K562 (cell line): ENCODE measurements at regions not wholly inside any gene's neighbourhood (a gene's known extent, or its start where the extent isn't known, plus 50 kb on each side); places are given as distances from the start of the nearest gene placed in this dataset.
A peak's percentile ranks its signal among the peaks of the same experiment; 100 is the strongest.

Source experiments
- AFF1 ChIP-seq, 2 experiments: fragments of 450-650 bp; IDR thresholded peaks; 2 replicates each; pipeline ENCODE4 v1.6.1; 2018; ENCODE audit warnings: mild to moderate bottlenecking in 2 of 2, low read depth in 1 of 2; ENCODE audit not compliant: partially characterized antibody in 2 of 2
- DIDO1 ChIP-seq: fragments of 450-650 bp; IDR thresholded peaks from 2 replicates; pipeline ENCODE4 v1.6.1; 2016; ENCODE audit warnings: low read depth, missing biosample characterization, missing genetic modification characterization
- MTA3 ChIP-seq: fragments of 450-650 bp; formaldehyde crosslinking; IDR thresholded peaks from 2 replicates; pipeline ENCODE4 v1.6.1; 2017; ENCODE audit warnings: mild to moderate bottlenecking, borderline replicate concordance
- NFE2 ChIP-seq: IDR thresholded peaks from 2 replicates; pipeline ENCODE4 v1.6.1; 2014; ENCODE audit warnings: antibody characterized with exemption, low read depth
- PKNOX1 ChIP-seq: fragments of 450-650 bp; IDR thresholded peaks from 2 replicates; pipeline ENCODE4 v1.6.1; 2016
- PRPF4 ChIP-seq: fragments of 200-400 bp; formaldehyde crosslinking; IDR thresholded peaks from one replicate; pipeline ENCODE4 v1.6.1; 2017; ENCODE audit warnings: low read length, low read depth, mild to moderate bottlenecking; ENCODE audit not compliant: insufficient read depth, poor library complexity, severe bottlenecking
- RFX5 ChIP-seq: IDR thresholded peaks from 2 replicates; pipeline ENCODE4 v1.6.1; 2011; ENCODE audit warnings: low read depth, mild to moderate bottlenecking, improper control_type of control experiment, low read length
- SAP30 ChIP-seq: fragments of 200-600 bp; sonication (generic); IDR thresholded peaks from 2 replicates; pipeline ENCODE4 v1.6.1; 2012; ENCODE audit warnings: borderline replicate concordance, low read depth, mild to moderate bottlenecking, moderate library complexity, low read length, control low read depth, inconsistent platforms; ENCODE audit not compliant: insufficient read depth, poor library complexity, severe bottlenecking
- SMARCA5 ChIP-seq: fragments of 450-650 bp; IDR thresholded peaks from 2 replicates; pipeline ENCODE4 v1.6.1; 2016
- TAF9B ChIP-seq: fragments of 450-650 bp; IDR thresholded peaks from 2 replicates; pipeline ENCODE4 v1.6.1; 2018; ENCODE audit warnings: mild to moderate bottlenecking; ENCODE audit not compliant: partially characterized antibody
- ZNF668 ChIP-seq: fragments of 250-450 bp; sonication (Bioruptor Pico); IDR thresholded peaks from 2 replicates; pipeline ENCODE4 v1.8.0; 2022; ENCODE audit warnings: mild to moderate bottlenecking, inconsistent platforms
- TF ChIP-seq, protein P1 (sequence below): sonication (generic); formaldehyde crosslinking; IDR thresholded peaks from 2 replicates; pipeline ENCODE4 v1.8.1; 2023; ENCODE audit warnings: mild to moderate bottlenecking, missing genetic modification reagents

DNA sequence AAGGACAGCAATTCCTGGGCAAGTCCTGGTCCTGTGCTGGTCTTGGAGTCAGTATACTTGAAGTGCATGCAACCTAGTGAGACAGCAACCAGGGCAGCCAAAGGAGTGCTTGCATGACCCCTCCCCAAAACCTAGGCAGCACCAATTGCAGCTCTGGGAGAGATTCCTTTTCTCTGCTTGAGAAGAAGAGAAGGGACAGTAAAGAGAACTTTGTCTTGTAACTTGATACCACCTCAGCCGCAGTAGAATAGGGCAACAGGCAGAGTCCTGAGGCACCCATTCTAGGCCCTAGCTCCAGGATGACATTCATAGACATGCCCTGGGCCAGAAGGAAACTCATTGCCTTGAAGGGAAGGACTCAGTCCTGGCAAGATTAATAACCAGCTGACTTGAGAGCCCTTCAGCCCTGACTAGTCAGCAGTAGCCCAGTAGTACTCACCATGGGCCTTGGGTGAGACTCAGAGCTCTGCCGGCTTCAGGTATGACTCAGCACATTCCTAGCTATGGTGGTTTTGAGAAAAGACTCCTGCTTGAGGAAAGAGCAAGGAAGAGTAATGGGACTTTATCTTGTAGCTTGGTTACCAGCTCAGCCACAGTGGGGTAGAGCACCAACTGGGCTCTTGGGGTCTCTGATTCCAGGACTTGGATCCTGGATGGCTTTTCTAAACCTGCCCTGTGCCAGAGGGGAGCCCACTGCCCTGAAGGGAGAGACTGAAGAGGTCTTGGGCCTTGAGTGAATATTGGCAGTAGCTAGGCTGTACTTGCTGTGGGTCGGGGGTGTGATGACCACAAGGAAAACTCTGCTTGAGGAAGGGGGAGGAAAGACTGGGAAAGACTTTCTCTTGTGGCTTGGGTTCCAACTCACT is 51.7 kb upstream of the ACADM start (continued):
- TF ChIP-seq MTA3 (peak; percentile 72; the same call in 1 of the 2 replicates), ZNF668 (no peak), NFE2 (peak; percentile 99), AFF1 (IDR thresholded peaks at IDR 0.05; ENCODE audit: low read depth in 1 of 2, partially characterized antibody in 2 of 2) (peak; percentile 11 to 68), PRPF4 (no peak), DIDO1 (no peak), RFX5 (no peak), SMARCA5 (no peak), PKNOX1 (peak; percentile 30; the same call in 1 of the 2 replicates), TAF9B (peak; percentile 38), SAP30 (no peak)
- TF ChIP-seq, protein P1, sequence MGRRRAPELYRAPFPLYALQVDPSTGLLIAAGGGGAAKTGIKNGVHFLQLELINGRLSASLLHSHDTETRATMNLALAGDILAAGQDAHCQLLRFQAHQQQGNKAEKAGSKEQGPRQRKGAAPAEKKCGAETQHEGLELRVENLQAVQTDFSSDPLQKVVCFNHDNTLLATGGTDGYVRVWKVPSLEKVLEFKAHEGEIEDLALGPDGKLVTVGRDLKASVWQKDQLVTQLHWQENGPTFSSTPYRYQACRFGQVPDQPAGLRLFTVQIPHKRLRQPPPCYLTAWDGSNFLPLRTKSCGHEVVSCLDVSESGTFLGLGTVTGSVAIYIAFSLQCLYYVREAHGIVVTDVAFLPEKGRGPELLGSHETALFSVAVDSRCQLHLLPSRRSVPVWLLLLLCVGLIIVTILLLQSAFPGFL (CRISPR knock-in tag) = peak; percentile 70; the same call in 1 of the 2 replicates
